Occipital lobe (tissue), 1 donor: ENCODE measurements at regions not wholly inside any gene's neighbourhood (a gene's known extent, or its start where the extent isn't known, plus 50 kb on each side); places are given as distances from the start of the nearest gene placed in this dataset.

ENCODE experiments used
- DNase-seq: peaks from one replicate; lab custom pipeline; 2025; lab: John Stamatoyannopoulos, UW

GRCh38 chr18:33957707-33958106 is 267.0 kb downstream of the NOL4 start:
- DNase-seq = no peak

DNA sequence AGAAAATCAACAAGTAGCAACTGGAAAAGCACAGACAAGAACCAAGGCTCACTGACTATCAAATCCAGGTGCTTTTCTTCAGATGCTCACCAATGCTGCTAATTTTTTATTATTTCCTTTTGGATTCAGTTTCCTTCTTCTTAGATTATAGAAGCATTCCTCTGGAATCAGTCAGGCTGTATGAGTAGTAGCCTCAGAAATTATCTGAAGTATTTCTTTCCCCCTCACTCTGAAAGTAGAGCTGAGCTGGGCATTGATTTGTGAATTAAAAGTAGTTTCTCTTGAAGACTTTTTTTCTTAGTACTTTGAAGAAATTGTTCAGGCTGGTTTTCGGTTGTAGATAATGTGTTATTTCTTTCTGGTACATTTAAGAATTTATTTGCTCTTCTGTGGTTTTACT is 273.7 kb downstream of the NOL4 start:
- no peak for DNase-seq

DNA sequence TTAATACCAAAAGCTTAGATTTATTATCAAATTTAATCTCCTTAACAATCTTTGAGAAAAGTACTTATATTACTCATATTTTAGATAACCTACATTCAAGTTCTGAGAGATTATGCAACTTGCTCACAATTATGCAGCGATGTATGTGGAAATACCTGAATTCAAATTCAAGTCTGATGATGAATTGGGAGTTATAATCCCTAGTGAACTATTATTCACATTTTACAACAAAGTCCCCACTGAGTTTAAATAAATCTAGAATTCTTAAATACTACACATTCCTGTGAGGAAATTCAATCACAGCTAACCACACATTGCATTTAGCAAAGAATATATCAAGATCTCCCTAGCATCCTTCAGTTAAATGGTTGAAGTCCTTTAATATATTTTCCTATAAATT is 278.4 kb downstream of the NOL4 start:
- no peak for DNase-seq

GRCh38 chr18:33944493-33944892 is 280.2 kb downstream of the NOL4 start:
- no peak for DNase-seq

DNA sequence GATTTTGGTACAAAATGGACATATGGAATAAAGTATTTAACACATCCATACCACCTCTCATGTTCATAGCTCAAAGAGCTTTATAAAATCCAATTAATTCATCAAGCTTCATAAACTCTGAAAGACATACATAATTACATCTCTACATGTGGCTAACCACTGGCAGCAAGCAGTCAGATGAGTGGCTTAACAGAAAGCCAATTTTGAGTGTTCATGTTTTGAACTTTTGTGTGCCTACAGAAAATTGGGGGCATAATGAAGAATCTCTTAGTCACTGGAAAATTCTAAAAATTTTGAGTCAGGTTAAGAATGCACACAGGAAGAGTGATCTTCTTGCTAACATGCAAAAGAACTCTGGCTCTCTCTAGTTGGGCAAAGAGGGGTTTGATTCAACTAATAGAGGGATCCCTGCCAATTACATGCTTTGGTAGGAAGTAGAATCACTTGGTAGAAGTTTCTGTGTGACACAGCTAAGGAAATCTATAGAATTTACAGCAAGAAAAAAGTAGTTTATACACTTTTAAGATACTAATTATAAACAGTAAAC is 287.4 kb downstream of the NOL4 start:
- no peak for DNase-seq

- DNase-seq = no peak
These were observed 290.5 kb downstream of the NOL4 start for GRCh38 chr18:33934258-33934657.

DNA sequence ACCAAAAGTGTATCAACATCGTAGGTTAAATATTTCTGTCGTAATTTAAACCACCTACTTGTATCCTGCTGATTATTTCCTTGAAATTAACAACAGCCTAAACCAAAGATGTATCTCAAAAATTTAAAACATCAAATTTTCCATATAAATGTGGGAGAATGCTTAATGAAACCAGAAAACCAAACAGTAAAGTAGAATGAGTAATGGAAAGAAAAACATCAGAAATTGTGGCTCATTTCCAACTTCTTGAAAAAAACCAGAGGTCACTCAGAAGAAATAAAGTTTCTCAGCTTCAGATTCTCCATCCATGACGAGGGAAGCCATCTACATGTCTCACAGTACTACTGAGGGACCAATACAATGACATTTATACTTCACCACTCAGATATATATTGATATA is 296.5 kb downstream of the NOL4 start:
- DNase-seq = no peak

DNA sequence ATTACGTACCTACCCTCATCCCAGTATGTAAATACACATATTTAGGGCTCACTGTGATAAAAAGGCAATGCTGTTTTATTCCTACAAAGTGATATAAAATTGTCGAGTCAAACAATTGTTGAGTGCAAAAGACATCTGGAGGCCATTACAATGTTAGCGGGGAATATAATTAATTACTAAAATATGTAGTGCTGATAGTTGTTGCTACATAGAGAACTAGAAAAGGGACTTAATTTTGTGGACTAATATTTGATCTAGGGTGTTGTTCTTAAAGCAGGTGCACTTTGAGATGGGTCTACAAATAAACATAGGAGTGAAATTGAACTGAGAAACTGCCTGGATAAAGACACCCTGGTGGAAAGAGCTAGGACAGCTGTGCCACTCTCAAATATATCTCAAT is 300.1 kb downstream of the NOL4 start:
- no peak for DNase-seq

DNA sequence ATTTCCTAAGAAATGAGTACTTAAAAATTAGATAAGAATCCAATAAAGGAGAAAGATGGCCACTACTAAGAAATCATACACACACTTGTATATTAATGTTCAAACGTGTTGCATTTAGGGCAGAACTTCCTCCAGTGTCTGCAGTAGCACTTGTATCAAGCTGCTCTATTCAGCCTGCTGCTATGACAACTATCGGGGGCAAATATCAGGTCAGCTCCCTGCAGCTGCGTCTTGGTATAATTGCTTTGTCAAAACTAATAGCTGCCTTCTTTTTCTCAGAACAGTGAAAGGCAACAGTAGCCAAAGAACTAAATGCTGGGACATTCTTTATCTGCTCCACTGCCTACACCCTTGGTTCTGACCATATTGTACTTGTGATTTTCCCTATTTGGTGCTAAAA is 300.7 kb downstream of the NOL4 start:
- no peak for DNase-seq

- DNase-seq = no peak
These were observed 306.1 kb downstream of the NOL4 start for GRCh38 chr18:33918571-33918970.

DNA sequence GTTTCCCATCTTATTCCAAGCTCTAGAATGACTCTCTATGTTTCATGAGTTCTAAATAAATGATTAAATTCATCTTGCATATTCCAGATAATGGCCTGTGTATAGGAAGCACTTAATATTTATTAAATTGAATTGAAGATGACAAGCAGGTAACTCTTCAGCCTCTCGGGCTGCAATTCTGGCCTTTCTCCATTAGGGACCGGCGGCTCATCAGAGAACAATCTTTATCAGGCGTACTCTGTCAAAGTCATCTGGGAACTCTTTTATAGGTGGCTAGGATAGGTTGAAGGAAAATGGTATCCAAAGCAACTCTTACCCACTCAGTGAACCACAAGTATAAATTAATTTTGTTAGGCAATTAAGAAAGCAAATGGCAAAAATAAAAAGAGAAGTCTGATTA is 308.5 kb downstream of the NOL4 start:
- no peak for DNase-seq

- no peak for DNase-seq
These were observed 310.3 kb downstream of the NOL4 start for GRCh38 chr18:33914399-33914798.

- DNase-seq = no peak
These were observed 318.7 kb downstream of the NOL4 start for GRCh38 chr18:33906046-33906445.

- no peak for DNase-seq
These were observed 322.7 kb downstream of the NOL4 start for GRCh38 chr18:33901894-33902512.

- DNase-seq = no peak
These were observed 322.6 kb downstream of the ASXL3 start for GRCh38 chr18:33900638-33901037.

DNA sequence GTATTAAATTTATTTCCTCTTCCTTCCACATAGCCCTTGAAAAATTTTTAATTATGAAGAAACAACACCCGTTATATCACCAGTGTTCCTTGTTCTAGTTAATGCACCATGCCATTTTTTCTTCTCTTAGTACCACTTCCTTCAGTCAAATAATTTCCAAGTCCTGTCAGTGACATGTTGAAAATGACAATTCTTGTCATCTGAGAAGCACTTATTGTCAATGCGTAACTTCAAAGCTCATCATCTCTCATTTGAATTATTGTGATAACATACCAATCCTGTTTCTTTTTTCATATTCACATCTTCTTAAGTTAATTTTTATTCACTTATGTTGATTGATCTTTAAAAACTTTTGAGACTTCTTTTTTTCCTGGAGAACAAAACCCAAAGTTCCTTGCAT is 320.4 kb downstream of the ASXL3 start:
- no peak for DNase-seq

GRCh38 chr18:33878213-33878612 is 300.2 kb downstream of the ASXL3 start:
- no peak for DNase-seq

DNA sequence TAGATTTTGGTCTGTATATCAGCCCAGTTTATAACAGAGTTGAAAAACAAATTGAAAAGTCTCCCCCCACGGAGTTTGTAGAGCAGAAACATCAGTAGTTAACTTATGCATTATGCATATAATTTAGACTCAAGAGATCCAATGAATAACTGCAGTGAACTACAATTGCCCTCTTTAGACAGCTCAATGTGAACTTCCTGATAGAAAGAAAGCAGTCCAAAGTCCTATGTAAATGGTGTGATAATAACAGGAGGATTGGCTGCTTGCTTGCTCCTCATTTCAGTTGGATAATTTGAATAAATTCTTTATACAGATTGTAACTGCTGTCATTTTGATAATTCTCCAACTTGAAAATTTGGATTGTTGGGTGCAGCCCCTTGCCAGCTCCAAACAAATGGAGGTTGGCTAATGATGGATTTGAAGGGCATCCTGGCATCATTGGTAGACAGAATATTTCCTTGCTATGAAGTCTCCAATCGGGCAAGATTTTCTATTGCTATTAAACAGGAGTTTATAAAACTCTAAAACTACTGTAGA is 297.1 kb downstream of the ASXL3 start:
- DNase-seq = no peak

- DNase-seq = no peak
These were observed 295.1 kb downstream of the ASXL3 start for GRCh38 chr18:33873112-33873511.

DNA sequence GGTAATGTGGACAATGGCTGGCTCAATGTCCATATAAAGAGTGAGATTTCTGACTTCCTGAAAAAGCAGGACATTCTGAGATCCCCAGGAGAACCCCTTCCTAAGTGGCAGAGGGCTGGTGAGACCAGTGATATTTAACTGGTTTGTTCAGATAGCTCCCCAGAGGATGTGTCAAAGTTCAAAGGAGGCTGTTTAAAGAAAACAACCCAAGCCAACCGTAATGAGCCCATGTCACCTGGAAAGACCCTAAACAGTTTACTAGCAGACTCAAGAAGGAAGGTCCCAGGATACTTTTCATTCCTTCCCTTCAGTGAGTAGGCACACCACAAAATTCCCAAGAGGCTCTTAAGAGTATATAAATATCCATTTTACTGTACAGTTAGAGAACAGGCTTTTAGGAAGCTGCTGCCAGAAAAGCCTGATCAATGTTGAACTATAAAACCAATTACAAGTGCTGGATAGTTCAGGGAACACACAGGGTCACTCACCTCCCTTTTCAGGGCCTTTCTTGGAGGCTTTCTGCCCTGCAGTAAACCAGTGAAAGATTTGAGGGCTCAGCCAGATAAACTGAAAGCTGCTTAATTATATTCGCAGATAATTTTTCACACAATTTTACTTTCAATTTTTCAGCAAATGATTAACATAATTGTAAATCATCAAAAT is 293.5 kb downstream of the ASXL3 start:
- DNase-seq = no peak

DNA sequence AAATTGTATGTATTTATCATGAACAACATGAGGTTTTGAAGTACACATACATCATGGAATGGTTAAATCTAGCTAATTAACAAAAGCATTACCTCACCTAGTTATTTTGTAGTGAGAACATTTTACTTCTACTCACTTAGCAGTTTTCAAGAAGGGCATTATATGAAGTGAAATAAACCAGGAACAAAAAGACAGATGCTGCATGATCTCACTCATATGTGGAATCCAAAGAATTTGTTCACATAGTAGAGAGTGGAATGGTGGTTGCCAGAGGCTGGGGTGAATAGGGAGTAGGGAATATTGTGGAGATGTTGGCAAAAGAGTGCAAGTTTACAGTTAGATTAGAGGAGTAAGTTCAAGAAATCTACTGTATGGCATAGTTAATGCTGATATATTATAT is 292.0 kb downstream of the ASXL3 start:
- no peak for DNase-seq

GRCh38 chr18:33866386-33866785 is 288.4 kb downstream of the ASXL3 start:
- DNase-seq = no peak

GRCh38 chr18:33863912-33864311 is 285.9 kb downstream of the ASXL3 start:
- no peak for DNase-seq
